IPS DF 4.7 (cell line): ENCODE measurements at regions not wholly inside any gene's neighbourhood (a gene's known extent, or its start where the extent isn't known, plus 50 kb on each side); places are given as distances from the start of the nearest gene placed in this dataset.
"Not testable (repeated sequence)": the region's sequence is repeated elsewhere in the genome, so short reads cannot be mapped to it uniquely, and the experiment has no call there.

Source experiments
- DNase-seq: peaks from one replicate; pipeline ENCODE4 v3.0.0-alpha.2; 2013; ENCODE audit warnings: low spot score; ENCODE audit errors: extremely low read depth

DNA sequence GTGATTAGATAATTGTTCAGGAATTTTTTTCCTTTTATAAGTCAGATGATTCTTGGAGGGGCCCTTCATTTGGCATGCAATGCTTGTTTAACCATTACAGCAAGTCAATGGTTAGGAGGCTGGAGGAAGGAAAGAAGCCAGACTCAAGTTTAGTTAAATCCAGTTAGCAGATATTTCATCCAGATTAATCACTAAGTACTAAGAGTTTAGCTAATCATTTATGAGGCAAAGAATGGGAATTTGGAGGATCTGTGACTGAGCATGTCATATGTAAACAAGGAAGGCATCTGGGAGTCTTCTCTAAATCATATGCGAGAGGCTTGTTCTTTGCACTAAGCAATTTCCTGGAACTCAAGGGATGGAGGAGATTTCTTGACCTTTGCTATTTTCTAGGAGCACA lies 145.3 kb upstream of the SGCD start:
- no peak for DNase-seq

DNA sequence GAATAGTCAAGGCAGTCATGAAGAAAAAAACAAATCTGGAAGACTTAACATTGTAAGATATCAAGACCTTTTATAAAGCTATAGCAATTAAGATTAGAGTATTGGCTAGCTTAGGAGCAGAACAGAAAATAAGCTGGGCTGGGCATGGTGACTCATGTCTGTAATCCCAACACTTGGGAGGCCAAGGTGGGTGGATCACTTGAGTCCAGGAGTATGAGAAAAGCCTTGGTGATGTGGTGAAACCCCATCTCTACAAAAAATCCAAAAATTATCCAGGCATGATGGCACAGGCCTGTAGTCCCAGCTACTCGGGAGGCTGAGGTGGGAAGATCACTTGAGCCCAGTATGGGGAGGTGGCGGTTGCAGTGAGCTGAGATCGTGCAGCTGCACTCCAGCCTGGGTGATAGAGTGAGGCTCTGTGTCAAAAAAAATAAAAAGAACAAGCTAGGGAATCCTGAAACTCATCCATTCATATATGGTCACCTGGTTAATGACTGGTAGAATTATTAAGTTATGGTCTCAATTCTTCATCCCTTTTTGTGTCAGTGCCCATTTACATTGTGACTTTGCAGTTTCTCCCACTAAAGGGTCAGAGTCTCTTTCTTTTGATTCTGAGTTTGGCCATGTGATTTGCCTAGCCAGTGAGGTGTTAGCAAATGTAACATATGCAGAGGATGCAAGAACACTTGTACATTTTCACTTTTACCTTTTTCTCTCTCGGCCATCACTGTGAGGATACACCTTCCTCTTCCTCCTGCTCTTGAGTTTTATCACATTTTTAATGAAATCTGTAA lies 144.6 kb upstream of the SGCD start:
- DNase-seq = no peak

DNA sequence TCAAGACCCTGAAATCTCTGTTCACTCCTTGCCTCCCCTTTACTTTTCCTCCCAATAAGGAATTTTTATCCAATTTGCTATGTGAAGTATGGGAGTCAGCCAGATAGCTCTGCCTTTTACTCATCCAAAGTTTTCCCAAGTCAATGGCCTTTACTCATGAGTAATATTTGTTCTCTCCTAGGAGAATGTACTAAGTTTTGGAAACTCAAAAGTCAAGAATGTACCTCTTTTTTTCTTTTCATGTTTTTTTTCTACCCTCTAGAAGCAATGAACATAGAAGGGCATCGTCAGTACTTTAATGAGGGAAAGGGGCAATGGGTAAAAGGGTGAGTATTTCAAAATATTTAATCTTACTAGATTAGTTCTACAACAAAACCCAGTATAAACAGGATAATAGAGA lies 140.2 kb upstream of the SGCD start:
- no peak for DNase-seq

DNA sequence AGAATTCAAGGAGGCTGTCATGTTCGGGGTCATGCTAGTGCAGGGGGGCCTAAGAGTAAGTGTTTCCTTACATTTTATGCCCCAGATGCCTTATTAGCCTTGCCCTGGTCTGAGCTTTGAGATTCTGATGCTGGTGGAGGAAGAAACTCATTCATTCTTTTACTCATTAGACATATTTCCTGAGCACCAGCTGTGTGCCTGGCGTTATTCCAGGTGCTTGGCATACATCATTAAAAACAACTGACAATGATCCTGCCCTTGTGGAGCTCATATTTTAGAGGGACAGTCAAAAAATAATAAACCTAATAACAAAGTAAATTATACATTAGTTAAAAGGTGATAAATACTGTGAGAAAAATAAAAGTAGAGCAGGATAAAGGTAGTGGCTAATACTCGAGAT lies 138.9 kb upstream of the SGCD start:
- no peak for DNase-seq

DNA sequence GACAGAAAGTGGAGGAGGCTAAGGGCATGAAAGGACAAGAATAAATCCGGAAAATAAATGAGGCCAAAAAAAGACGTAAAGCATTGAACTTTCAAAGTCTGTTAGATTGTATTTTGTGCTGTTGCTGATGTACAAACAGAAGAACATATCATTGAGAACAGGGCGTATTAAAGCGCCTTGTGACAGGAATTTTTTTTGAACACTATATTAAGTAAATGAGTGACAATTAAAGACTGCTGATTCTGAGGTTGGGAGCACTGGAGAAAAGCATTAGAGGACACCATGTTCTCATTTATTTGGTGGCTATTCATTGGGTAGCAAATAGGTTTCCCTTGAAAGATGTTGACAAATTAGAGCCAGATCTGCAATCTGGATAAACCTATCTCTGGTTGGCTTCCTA lies 137.3 kb upstream of the SGCD start:
- DNase-seq = no peak

DNA sequence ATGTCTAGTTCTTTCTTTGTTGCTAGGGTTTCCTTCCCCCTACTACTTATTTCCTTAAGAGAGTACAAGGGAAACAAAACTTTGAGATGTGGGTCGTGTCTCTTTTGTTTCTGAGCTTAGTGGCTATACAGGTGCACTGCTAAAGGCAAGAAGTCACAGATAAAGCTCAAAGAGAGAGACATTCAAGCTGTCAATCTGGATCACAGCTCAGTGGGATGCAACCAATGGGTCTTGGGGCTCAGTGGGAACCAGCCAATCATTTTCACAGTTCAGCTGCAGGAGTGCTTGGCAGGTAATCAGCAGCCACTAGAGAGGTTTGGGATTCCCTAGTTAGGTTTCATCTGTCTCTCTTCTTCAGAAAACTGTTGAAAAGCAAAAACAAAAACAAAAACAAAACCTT lies 135.4 kb upstream of the SGCD start:
- no peak for DNase-seq

DNA sequence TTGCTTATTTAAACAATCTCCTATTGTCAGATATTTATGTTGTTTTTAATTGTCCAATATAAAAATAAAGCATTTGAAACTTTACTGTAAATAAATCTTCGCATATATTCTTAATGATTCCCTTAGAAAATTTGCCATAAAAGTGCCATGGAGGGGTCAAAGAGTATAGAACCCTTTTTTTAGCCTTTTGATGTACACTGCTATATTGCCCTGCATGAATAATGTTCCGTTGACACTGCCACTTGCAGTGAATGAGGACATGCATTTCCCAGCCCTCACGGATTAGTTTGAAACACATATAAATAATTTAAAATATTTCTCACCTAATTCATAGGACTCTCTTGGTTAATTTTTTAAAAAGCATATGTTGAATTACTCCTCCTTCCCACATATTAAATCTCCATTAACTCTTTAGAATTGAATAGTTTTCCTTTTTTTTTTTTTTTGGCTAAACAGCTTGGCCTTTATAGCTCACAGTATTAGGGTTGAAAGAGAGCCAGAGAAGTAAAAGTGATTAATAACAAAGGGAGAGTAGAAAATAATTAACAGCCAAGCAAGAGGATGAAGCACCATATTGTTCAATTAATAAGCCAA lies 129.8 kb upstream of the SGCD start:
- DNase-seq = no peak

DNA sequence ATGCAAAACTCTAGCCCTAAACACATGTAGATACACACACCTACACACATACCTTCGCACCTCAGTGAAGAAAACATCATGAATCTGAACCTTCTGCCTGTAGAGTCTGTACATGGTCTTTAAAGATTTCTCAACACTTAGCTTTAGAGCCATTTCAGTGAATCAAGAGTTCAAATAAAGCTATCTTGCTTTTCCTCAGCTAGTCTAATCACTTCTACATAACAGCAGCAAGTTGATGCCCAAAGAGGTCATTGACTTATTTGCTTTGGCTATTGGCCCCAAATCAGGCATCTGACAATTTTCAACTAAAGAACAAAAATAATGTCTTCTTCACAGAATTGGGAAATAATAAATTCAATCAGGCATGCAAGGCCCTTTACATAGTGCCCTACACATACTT lies 127.9 kb upstream of the SGCD start:
- no peak for DNase-seq

DNA sequence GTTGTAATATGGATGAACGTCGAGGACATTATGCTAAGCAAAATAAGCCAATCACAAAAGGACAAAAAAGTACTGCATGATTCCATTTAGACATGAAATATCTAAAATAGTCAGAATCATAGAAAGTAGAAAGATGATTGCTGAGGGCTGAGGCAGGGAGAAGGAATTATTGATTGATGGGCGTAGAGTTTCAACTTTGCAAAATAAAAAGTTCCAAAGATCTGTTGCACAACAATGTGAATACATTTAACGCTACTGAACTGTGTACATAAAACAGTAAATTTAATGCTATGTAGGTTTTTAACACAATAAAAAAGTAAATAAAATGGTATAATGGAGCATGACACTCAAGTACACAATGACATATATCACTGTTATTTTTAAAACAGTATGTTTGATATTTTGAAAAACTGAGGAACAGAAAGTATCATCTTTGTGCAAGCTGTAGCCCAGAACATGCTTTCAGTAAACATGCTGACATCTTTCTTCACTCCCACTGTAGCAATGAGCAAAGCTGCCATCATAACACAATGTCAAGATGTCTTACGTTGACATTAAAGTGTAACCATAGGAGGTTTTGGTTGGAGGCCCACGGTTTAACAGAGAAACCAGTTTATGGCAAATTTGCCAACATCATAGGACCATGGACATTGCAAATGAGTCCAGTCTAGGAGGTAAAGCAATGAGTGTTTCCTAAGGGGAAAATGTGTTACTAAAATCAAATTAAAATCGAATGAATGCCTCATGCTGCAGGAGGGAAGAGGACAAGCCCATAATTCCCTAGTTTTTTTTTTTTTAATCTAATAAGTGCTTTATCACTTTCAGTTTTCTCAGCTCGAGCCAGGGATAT lies 125.8 kb upstream of the SGCD start:
- DNase-seq = no peak

DNA sequence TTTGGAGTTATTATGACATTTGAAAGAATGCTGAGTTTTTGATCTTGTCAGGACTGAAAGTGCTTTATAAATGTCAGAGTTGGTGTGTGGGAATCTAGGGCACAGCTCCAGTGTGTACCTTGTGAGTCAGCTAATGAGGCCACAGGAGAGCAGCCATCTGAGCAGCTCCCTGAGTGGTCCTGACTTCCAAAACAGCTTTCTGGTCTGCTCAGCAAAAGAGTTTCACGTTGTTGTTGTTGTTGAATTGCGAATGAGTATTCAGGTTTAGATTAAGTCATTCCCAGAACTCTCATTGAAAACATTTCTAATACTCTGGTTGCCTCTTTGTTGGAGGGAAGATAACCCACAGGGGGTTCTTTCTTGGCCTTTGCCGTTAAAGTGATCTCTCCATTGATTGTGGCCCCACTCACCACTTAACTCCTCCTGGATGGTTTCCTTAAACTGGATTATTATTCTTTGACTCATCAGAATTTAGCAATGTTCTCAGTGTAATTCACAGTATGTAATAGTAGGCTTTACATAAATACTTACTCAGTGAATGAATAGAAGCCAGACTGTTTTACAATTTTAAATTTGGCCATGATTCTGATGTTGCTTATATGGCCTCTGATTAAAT lies 125.1 kb upstream of the SGCD start:
- DNase-seq = no peak

DNA sequence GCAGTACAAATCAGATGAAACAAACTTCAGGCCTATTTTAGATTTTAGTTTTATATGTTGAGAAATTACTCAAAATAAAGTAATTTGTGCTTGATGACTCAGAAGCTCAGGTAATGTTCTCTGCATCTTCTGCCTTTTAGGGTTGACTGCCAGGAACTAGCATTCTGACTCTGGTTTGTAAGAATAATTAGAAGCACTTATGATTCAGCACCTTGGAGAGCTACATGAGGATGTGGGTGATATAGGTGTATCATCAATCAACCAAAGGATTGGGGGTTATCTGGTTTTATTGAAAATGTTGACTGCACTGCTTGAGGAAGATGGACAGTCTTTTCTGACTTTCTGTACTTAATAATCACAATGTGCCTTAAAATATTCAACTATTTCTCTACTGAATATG lies 118.7 kb upstream of the SGCD start:
- peak; percentile 33 for DNase-seq

DNA sequence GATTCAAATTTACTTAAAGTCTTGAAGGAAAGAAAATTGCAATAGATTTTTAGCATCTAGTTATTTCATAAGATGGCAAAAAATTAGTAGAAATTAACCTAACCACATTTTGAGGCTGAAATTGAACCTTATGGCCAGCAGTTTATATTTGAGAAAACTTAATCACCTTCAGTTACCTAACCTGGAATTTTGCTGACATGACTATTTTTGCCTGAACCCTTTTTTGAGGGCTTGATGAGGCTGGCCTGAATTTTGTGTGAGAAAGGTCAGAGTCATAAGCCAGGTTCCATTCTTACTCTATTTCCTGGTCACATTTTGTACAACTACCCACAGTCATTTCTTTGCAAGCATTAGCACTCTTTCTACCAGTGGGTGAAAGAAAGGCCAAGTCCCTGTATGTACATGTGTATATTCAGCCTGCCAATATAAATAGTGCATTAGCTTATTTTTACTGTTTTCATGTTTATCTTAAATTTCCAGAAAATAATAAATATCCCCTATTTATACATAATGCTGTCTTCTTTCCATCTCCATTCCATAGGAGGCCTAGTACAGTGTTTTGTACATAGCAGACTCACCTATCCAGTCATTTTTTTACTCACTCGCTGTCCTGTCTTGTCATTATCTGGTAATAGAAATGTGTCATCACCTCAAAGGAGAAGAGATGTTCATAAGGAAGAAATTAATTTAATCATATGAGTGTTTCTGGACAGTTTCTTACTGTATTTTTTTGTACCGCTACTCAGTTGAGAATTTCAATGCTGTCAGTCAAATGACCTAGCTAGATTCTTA lies 108.4 kb upstream of the SGCD start:
- DNase-seq = no peak

DNA sequence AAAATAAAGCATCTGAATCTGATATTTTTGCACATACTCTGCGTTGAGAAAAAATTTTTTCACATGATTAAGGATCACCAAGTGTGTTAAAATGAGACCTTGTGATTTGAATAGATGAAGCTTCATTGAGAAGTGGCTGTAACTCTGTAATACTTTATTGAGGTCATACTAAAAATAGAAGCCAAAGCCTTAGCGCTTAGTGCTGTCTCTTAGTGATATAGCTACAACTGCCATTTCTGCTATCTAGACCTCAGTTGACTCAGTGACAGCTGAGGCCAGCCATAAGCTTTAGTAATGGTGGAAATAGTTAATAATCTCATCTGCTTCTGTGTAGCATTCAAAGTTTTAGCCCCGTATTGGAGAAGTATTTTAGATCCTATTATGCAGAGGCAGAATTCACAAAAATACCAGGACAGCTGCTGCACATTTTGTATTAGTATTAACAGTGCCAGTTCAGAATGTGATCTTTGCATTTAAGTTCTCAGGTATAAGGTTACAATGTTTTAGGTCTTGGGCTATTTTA lies 107.4 kb upstream of the SGCD start:
- DNase-seq = no peak

DNA sequence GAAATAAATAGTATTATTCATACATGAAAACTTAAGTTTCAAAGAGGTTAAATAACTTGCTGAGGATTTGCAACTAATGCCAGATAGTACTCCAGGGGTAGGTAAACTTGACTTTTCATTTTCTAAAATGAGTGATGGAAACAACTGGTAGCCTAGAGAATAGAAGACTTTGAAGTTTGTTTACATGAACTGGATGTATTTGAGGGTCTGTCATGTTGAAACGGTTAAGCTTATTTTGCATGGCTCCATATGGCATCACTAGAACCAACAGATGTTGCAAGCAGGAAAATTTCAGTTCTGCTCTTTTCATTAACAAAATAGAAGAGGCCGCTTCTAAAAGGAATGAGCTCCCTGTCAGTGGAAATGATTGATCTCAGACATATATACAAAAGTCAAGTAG lies 105.1 kb upstream of the SGCD start:
- DNase-seq = no peak

DNA sequence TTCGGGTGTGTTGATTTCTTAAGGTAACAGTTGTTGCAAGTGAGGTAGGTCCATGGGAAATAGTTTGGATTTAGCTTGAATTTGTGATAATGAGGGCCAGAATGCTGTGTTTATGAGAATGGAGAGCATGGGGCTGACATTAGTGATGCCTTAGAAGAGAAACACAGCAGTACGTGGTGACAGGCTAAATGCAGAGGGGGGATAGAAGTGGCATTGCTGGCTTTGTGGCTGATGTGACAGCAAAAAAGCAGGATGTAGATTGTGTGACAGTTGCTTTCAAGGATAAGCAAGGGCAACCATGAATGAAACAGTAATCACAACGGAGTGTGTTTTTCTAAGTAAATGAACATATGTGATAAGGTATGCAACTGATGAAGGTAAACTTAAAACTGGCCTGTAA lies 103.4 kb upstream of the SGCD start:
- no peak for DNase-seq

DNA sequence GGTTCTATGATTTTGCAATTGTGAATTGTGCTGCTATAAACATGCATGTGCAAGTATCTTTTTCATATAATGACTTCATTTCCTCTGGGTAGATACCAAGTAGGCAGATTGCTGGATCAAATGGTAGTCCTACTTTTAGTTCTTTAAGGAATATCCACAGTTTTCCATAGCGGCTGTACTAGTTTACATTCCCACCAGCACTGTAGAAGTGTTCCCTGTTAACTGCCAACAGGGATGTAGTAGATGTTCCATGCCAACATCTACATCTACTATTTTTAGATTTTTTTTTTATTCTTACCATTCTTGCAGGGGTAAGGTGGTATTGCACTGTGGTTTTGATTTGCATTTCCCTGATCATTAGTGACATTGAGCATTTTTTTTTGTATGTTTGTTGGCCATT lies 100.5 kb upstream of the SGCD start:
- DNase-seq = not testable (repeated sequence)

DNA sequence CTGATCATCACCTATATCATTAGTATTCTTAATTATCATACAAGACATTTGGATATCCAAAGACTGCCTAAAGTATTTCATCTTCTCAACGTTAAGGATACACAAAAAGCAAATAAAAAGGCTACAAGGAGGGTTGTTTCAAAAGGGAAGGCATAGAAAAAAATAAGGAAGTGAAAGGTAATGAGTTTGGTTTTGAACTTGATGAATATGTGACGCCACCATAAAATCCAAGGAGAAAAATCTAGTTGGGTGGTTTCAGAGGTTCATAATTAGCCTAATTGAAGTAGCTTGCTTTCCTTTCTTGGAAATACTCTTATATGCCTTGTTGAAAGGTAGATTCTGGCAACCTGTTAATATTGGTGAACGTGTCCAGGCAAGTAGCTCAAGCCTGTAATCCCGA lies 96.1 kb upstream of the SGCD start:
- no peak for DNase-seq

DNA sequence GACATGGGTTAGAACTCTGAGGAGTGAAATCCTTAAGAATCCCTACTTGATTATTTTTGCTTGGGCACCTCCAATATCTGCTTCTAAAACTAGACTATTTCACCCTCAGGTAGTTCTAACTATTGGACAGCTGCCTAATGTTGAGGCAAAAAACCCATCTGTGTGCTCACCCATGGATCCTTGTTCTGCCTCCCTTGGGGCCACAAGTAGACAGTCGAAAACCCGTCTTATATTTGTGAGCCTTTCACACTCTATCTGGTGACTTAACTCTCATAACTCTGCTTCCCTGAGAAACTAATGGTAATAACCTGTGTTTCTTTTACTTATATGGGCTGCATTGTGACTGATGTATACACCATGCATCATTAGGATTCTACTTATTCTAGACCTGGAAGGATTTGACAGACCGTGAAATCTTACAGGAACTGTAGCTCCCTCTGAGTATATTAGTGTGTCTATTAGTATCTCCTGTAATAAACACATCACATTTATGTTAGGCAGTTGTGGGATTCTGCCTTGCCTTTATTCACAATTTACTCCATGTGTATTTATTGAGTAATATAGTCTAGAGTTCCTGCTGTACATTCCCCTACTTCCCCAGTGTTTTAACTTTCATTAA lies 94.6 kb upstream of the SGCD start:
- no peak for DNase-seq

DNA sequence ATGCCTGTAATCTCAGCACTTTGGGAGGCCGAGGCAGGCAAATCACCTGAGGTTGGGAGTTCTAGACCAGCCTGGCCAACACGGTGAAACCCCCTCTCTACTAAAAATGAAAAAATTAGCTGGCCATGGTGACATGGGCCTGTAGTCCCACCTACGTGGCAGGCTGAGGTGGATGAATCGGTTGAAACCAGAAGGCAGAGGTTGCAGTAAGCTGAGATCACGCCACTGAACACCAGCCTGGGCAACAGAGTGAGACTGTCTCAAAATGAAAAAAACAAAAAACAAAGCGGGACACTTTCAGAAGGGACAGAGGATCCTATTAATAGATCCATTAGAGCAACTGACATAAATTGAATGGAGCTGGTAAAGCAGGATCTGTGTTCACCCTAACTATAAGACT lies 89.6 kb upstream of the SGCD start:
- no peak for DNase-seq

DNA sequence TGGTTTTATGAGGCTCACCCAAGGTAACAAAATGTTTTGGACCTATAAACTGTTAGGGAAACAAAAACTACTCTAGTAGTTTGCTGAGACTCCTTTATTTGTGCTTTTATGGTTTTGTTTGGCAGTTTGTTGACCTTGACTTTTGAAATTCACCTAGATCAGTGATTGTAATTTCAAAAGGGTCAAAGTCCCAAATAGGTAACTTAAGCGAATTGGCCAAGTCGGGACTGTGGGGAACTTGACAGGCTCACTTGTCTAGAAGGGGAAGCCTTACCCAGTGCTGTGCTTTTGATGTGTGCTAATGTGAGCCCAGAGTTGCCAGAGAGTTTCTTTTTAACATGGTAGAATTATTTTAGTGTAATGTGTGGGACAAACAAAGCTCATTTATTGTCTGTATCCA lies 87.2 kb upstream of the SGCD start:
- no peak for DNase-seq

DNA sequence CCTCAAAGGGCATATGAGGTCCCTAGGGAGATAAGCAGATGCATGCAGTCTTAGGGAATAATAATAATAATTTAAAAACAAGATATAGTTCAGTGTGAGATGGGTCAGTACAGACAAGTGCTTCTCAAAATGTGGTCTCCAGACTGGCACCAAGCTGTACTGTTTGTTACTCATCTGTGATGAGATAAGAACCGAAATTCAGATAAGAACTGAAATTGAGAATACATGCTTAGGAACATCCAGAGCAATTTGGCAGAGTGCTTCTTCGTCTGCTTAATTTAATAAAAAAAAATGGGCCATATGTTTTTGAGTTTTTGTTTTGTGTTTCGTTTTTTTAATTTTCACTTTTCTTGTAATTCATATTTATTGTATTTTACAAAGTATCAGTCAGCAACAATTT lies 86.5 kb upstream of the SGCD start:
- no peak for DNase-seq
